ENCODE measurements at regions not wholly inside any gene's neighbourhood (a gene's known extent, or its start where the extent isn't known, plus 50 kb on each side); places are given as distances from the start of the nearest gene placed in this dataset.

DNA sequence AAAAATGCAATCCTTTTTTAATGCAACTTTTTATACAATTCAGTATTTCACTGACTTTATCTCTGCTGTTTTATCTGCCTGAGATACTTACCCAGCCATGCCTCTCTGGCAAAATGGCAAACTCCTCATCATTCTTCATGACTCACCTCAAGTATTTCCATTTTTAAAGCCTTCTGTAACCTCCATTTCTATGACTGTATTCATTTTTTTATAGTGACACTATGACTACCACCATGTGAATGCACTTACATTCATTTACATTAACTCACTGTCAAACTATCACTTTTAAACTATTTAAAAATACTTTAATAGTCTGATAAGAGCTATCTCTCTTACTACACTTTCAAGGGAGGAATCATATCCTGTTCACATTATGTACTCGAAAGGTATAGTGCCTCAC, 99.4 kb upstream of the SCN7A start:
- DNase-seq (ENCODE audit: low read depth, low spot score), result peak; percentile 13

DNA sequence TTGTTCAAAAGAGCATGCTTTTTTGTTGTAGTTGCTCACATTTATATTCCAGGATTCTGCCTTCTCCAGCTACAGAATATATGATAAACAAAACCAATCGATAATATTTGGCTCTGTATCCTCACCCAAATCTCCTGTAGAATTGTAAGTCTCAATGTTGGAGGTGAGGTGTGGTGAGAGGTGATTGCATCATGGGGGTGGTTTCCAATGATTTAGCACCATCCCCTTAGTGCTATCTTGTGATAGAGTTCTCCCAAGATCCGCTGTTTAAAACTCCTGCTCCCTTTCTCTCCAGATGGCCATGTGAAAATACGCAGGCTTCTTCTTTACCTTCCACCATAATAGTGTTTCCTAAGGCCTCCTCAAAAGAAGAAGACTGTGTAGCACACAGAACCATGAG, 98.7 kb upstream of the SCN7A start:
- dilution Hi-C loops (cut with MboI; ENCODE audit: extremely low pct_ligation_motif_present, low sequenced_read_pairs), result no loop called here
- Histone ChIP-seq H3K9me3 (replicated peaks; ENCODE audit: control insufficient read depth, insufficient read depth, low read length) (no peaks in the 10 kb centered on the region), H3K27ac (ENCODE audit: insufficient read depth, low read depth, low read length) (no peak overlapping the region), H3K4me2 (ENCODE audit: insufficient read depth, low read length) (no peak overlapping the region), H3K27me3 (ENCODE audit: control insufficient read depth in 2 of 2, insufficient read depth in 2 of 2, low read length in 2 of 2) (no peaks in the 10 kb centered on the region), H3K4me3 (replicated peaks in 1 of 3; ENCODE audit: insufficient read depth in 1 of 3, low read depth in 1 of 3, low read length in 3 of 3) (no peak overlapping the region), H3K9me1 (replicated peaks; ENCODE audit: control insufficient read depth, extremely low read depth, insufficient read depth, low read length) (no peaks in the 10 kb centered on the region), H2AFZ (ENCODE audit: low read depth, low read length) (no peak overlapping the region), H3K79me2 (ENCODE audit: control insufficient read depth, insufficient read depth, low read length) (no peaks in the 10 kb centered on the region), H3K36me3 (ENCODE audit: control insufficient read depth in 2 of 2, extremely low read depth in 1 of 2, insufficient read depth in 2 of 2, low read length in 2 of 2) (no peaks in the 10 kb centered on the region), H3K4me1 (ENCODE audit: control insufficient read depth, extremely low read depth, insufficient read depth, low read length) (no peaks in the 10 kb centered on the region), H4K20me1 (replicated peaks; ENCODE audit: control insufficient read depth, extremely low read depth, insufficient read depth, low read length) (no peaks in the 10 kb centered on the region), H3K9ac (replicated peaks; ENCODE audit: extremely low read depth, insufficient read depth, low read length) (no peak overlapping the region)
- FAIRE-seq (no peak), DNase-seq (ENCODE audit: low read depth, low spot score) (no peak)
- intact Hi-C loops (cut with micrococcal nuclease), result no loop called here
- ChIA-PET CTCF (no interaction called here), POLR2A (no interaction called here)
- BruUV-seq (replicated peaks), result no TSS peak
- no peak for TF ChIP-seq GATA2 (IDR thresholded peaks at IDR 0.05; ENCODE audit: insufficient read depth, insufficient read length, low read depth, low read length)
- TF ChIP-seq MYC (IDR thresholded peaks at IDR 0.05; ENCODE audit: low read depth, low read length), result no peak
- TF ChIP-seq, protein P1, sequence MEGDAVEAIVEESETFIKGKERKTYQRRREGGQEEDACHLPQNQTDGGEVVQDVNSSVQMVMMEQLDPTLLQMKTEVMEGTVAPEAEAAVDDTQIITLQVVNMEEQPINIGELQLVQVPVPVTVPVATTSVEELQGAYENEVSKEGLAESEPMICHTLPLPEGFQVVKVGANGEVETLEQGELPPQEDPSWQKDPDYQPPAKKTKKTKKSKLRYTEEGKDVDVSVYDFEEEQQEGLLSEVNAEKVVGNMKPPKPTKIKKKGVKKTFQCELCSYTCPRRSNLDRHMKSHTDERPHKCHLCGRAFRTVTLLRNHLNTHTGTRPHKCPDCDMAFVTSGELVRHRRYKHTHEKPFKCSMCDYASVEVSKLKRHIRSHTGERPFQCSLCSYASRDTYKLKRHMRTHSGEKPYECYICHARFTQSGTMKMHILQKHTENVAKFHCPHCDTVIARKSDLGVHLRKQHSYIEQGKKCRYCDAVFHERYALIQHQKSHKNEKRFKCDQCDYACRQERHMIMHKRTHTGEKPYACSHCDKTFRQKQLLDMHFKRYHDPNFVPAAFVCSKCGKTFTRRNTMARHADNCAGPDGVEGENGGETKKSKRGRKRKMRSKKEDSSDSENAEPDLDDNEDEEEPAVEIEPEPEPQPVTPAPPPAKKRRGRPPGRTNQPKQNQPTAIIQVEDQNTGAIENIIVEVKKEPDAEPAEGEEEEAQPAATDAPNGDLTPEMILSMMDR (IDR thresholded peaks at IDR 0.05; ENCODE audit: extremely low read depth in 1 of 2, insufficient read depth in 1 of 2, low read depth in 1 of 2, low read length in 2 of 2), result no peak
- TF ChIP-seq, protein P2, sequence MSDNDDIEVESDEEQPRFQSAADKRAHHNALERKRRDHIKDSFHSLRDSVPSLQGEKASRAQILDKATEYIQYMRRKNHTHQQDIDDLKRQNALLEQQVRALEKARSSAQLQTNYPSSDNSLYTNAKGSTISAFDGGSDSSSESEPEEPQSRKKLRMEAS (IDR thresholded peaks at IDR 0.05; ENCODE audit: insufficient read depth, insufficient read length), result no peak
- no peak for TF ChIP-seq FOS (IDR thresholded peaks at IDR 0.05; ENCODE audit: borderline replicate concordance, insufficient read depth, low read length)

More for the DNA sequence above, 99.4 kb upstream of the SCN7A start:
- no peak overlapping the region for H2AFZ ChIP-seq (ENCODE audit: low read depth, low read length)
- H3K36me3 ChIP-seq (ENCODE audit: control insufficient read depth in 2 of 2, extremely low read depth in 1 of 2, insufficient read depth in 2 of 2, low read length in 2 of 2), result no peaks in the 10 kb centered on the region
- TF ChIP-seq EZH2 (IDR thresholded peaks at IDR 0.05; ENCODE audit: borderline replicate concordance, low read depth, low read length, severe bottlenecking) (no peak), FOS (IDR thresholded peaks at IDR 0.05; ENCODE audit: borderline replicate concordance, insufficient read depth, low read length) (peak; percentile 4)
- H4K20me1 ChIP-seq (replicated peaks; ENCODE audit: control insufficient read depth, extremely low read depth, insufficient read depth, low read length), result no peaks in the 10 kb centered on the region
- H3K27ac ChIP-seq (ENCODE audit: insufficient read depth, low read depth, low read length), result no peak overlapping the region
- BruUV-seq (replicated peaks), result no TSS peak
- FAIRE-seq, result no peak
- H3K4me2 ChIP-seq (ENCODE audit: insufficient read depth, low read length), result no peak overlapping the region
- no peak overlapping the region for H3K4me3 ChIP-seq (replicated peaks in 1 of 3; ENCODE audit: insufficient read depth in 1 of 3, low read depth in 1 of 3, low read length in 3 of 3)
- H3K79me2 ChIP-seq (ENCODE audit: control insufficient read depth, insufficient read depth, low read length), result no peaks in the 10 kb centered on the region
- no peaks in the 10 kb centered on the region for H3K4me1 ChIP-seq (ENCODE audit: control insufficient read depth, extremely low read depth, insufficient read depth, low read length)
- ChIA-PET CTCF (no interaction called here), POLR2A (no interaction called here)
- H3K9me3 ChIP-seq (replicated peaks; ENCODE audit: control insufficient read depth, insufficient read depth, low read length), result no peaks in the 10 kb centered on the region
- H3K9ac ChIP-seq (replicated peaks; ENCODE audit: extremely low read depth, insufficient read depth, low read length), result no peak overlapping the region
- dilution Hi-C loops (cut with MboI; ENCODE audit: extremely low pct_ligation_motif_present, low sequenced_read_pairs), result no loop called here
- no peaks in the 10 kb centered on the region for H3K27me3 ChIP-seq (ENCODE audit: control insufficient read depth in 2 of 2, insufficient read depth in 2 of 2, low read length in 2 of 2)
- no peaks in the 10 kb centered on the region for H3K9me1 ChIP-seq (replicated peaks; ENCODE audit: control insufficient read depth, extremely low read depth, insufficient read depth, low read length)
- intact Hi-C loops (cut with micrococcal nuclease), result no loop called here
